ENCODE measurements at regions not wholly inside any gene's neighbourhood (a gene's known extent, or its start where the extent isn't known, plus 50 kb on each side); places are given as distances from the start of the nearest gene placed in this dataset.

- DNase-seq (ENCODE audit: extremely low read depth in 1 of 4, low spot score in 3 of 4) (no peak), FAIRE-seq (no peak), ATAC-seq (no peak)
- intact Hi-C loops (cut with micrococcal nuclease), result no loop called here
- H3K9me1 ChIP-seq (ENCODE audit: control insufficient read depth, insufficient read depth, low read length), result no peaks in the 10 kb centered on the region
- no peaks in the 10 kb centered on the region for H3K27me3 ChIP-seq (ENCODE audit: control insufficient read depth in 2 of 2, insufficient read depth in 2 of 2, low read length in 2 of 2)
- no peak overlapping the region for H3K9ac ChIP-seq (ENCODE audit: insufficient read depth in 1 of 2, low read depth in 2 of 2, low read length in 2 of 2)
- no peak overlapping the region for H3K4me2 ChIP-seq (ENCODE audit: insufficient read depth, low read length)
- CTCF ChIA-PET (ENCODE audit: low intra/inter-chr PET ratio), result no interaction called here
- in situ Hi-C loops (cut with MboI), result no loop called here
- POLR2A ChIA-PET, result no interaction called here
- no peak overlapping the region for H2AFZ ChIP-seq (ENCODE audit: low read depth, low read length)
- H3K9me3 ChIP-seq (replicated peaks; ENCODE audit: control insufficient read depth, insufficient read depth, low read depth, low read length), result no peaks in the 10 kb centered on the region
- 25% methylated on average over 1 of the region's 1 CpG for WGBS (ENCODE audit: insufficient coverage, low coverage, missing lambda C conversion rate)
- no peaks in the 10 kb centered on the region for H3K79me2 ChIP-seq (ENCODE audit: control insufficient read depth, insufficient read depth, low read length)
- H4K20me1 ChIP-seq (replicated peaks; ENCODE audit: control insufficient read depth, insufficient read depth, low read length), result no peaks in the 10 kb centered on the region
- H3K27ac ChIP-seq (ENCODE audit: extremely low read depth, low read depth, low read length), result no peak overlapping the region
- no peak overlapping the region for H3K4me3 ChIP-seq
- no peaks in the 10 kb centered on the region for H3K36me3 ChIP-seq (ENCODE audit: control insufficient read depth, insufficient read depth, low read length)
- no peaks in the 10 kb centered on the region; a peak in 1 of 5 replicates for H3K4me1 ChIP-seq (replicated peaks in 1 of 2; ENCODE audit: control insufficient read depth in 2 of 2, insufficient read depth in 2 of 2, low read length in 2 of 2)
- BruUV-seq (replicated peaks), result no TSS peak
- TF ChIP-seq CXXC5 (CRISPR knock-in tag; IDR thresholded peaks at IDR 0.05) (no peak), MAFK (IDR thresholded peaks at IDR 0.05; ENCODE audit: low read length) (no peak), KLF1 (tag; IDR thresholded peaks at IDR 0.05) (no peak), STAT5B (CRISPR knock-in tag; IDR thresholded peaks at IDR 0.05) (no peak), MIER1 (IDR thresholded peaks at IDR 0.05; ENCODE audit: low read depth) (no peak), MEIS2 (IDR thresholded peaks at IDR 0.05; ENCODE audit: partially characterized antibody) (no peak), L3MBTL2 (IDR thresholded peaks at IDR 0.05) (no peak), TRIM24 (IDR thresholded peaks at IDR 0.05) (no peak)
- TF ChIP-seq, protein P1, sequence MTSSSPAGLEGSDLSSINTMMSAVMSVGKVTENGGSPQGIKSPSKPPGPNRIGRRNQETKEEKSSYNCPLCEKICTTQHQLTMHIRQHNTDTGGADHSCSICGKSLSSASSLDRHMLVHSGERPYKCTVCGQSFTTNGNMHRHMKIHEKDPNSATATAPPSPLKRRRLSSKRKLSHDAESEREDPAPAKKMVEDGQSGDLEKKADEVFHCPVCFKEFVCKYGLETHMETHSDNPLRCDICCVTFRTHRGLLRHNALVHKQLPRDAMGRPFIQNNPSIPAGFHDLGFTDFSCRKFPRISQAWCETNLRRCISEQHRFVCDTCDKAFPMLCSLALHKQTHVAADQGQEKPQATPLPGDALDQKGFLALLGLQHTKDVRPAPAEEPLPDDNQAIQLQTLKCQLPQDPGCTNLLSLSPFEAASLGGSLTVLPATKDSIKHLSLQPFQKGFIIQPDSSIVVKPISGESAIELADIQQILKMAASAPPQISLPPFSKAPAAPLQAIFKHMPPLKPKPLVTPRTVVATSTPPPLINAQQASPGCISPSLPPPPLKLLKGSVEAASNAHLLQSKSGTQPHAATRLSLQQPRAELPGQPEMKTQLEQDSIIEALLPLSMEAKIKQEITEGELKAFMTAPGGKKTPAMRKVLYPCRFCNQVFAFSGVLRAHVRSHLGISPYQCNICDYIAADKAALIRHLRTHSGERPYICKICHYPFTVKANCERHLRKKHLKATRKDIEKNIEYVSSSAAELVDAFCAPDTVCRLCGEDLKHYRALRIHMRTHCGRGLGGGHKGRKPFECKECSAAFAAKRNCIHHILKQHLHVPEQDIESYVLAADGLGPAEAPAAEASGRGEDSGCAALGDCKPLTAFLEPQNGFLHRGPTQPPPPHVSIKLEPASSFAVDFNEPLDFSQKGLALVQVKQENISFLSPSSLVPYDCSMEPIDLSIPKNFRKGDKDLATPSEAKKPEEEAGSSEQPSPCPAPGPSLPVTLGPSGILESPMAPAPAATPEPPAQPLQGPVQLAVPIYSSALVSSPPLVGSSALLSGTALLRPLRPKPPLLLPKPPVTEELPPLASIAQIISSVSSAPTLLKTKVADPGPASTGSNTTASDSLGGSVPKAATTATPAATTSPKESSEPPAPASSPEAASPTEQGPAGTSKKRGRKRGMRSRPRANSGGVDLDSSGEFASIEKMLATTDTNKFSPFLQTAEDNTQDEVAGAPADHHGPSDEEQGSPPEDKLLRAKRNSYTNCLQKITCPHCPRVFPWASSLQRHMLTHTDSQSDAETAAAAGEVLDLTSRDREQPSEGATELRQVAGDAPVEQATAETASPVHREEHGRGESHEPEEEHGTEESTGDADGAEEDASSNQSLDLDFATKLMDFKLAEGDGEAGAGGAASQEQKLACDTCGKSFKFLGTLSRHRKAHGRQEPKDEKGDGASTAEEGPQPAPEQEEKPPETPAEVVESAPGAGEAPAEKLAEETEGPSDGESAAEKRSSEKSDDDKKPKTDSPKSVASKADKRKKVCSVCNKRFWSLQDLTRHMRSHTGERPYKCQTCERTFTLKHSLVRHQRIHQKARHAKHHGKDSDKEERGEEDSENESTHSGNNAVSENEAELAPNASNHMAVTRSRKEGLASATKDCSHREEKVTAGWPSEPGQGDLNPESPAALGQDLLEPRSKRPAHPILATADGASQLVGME (CRISPR knock-in tag; IDR thresholded peaks at IDR 0.05), result no peak
- TF ChIP-seq, protein P2, sequence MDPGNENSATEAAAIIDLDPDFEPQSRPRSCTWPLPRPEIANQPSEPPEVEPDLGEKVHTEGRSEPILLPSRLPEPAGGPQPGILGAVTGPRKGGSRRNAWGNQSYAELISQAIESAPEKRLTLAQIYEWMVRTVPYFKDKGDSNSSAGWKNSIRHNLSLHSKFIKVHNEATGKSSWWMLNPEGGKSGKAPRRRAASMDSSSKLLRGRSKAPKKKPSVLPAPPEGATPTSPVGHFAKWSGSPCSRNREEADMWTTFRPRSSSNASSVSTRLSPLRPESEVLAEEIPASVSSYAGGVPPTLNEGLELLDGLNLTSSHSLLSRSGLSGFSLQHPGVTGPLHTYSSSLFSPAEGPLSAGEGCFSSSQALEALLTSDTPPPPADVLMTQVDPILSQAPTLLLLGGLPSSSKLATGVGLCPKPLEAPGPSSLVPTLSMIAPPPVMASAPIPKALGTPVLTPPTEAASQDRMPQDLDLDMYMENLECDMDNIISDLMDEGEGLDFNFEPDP (CRISPR knock-in tag; IDR thresholded peaks at IDR 0.05), result no peak
Measured at GRCh38 chr17:69972251-69972650, 102.8 kb upstream of the KCNJ16 start.

Data from K562 (cell line).